Erythroblast (primary cell): ENCODE measurements at regions not wholly inside any gene's neighbourhood (a gene's known extent, or its start where the extent isn't known, plus 50 kb on each side); places are given as distances from the start of the nearest gene placed in this dataset.

Experiments used
- GATA1 ChIP-seq: IDR thresholded peaks from 2 replicates; pipeline ENCODE4 v1.6.1; 2011; ENCODE audit warnings: low read depth, mild to moderate bottlenecking, control low read depth, low read length, moderate library complexity
- POLR2A ChIP-seq: IDR thresholded peaks from 2 replicates; pipeline ENCODE4 v1.6.1; 2011; ENCODE audit warnings: mild to moderate bottlenecking, low read length

DNA sequence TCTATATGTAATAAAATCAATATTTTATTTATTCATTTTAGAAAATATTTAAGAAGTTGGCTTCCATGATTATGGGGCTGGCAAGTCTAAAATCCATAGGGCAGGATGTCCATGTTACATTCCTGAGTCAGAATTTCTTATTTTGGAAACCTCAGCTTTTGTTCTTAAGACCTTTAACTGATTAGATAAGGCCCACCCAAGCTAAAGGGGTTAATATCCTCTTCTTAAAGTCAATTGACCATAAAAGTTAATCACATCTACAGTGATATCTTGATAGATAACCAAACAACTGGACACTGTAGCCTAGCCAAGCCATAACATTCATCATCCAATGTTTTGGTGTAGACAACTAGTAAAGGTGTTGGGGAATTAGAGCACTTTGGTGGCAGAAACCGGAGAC, 1035.4 kb upstream of the ZEB2 start:
- TF ChIP-seq POLR2A (no peak), GATA1 (no peak)
